HCT116 (cell line): ENCODE measurements at regions not wholly inside any gene's neighbourhood (a gene's known extent, or its start where the extent isn't known, plus 50 kb on each side); places are given as distances from the start of the nearest gene placed in this dataset.

ENCODE experiments used
- ATF3 ChIP-seq: IDR thresholded peaks from 2 replicates; pipeline ENCODE4 v1.6.1; 2012
- CTCF ChIP-seq, 3 experiments: fragments of 200-600 bp in 1 of 3; sonication (generic) in 1 of 3; IDR thresholded peaks in 2 of 3; conservative IDR thresholded peaks in 1 of 3; 2 replicates each; pipeline ENCODE4 v1.5.1; 2012 to 2017; ENCODE audit warnings: low read depth in 2 of 3, low read length in 2 of 3, antibody characterized with exemption in 1 of 3, borderline replicate concordance in 1 of 3, control low read depth in 1 of 3, mild to moderate bottlenecking in 1 of 3, mixed read lengths in 1 of 3, mixed run types in 1 of 3, moderate library complexity in 1 of 3; ENCODE audit not compliant: insufficient read depth in 1 of 3
- EZH2 ChIP-seq: fragments of 200-600 bp; sonication (generic); IDR thresholded peaks from 2 replicates; pipeline ENCODE4 v1.6.1; 2017; ENCODE audit warnings: antibody characterized with exemption, mixed run types
- FOSL1 ChIP-seq: IDR thresholded peaks from 2 replicates; pipeline ENCODE4 v1.6.1; 2012; ENCODE audit warnings: low read depth
- JUND ChIP-seq: IDR thresholded peaks from 2 replicates; pipeline ENCODE4 v1.6.1; 2012
- POLR2A ChIP-seq: IDR thresholded peaks from 2 replicates; pipeline ENCODE4 v1.7.0; 2011; ENCODE audit warnings: borderline replicate concordance; ENCODE audit not compliant: insufficient read depth, insufficient read length; ENCODE audit errors: extremely low read depth
- POLR2AphosphoS5 ChIP-seq: IDR thresholded peaks from 2 replicates; pipeline ENCODE4 v1.6.1; 2011; ENCODE audit warnings: mild to moderate bottlenecking, low read depth, low read length, moderate library complexity
- RAD21 ChIP-seq: IDR thresholded peaks from 2 replicates; pipeline ENCODE4 v1.6.1; 2012; ENCODE audit warnings: low read depth, mild to moderate bottlenecking
- SIN3A ChIP-seq: IDR thresholded peaks from 2 replicates; pipeline ENCODE4 v1.6.1; 2012; ENCODE audit warnings: low read depth
- SP1 ChIP-seq: IDR thresholded peaks from 2 replicates; pipeline ENCODE4 v1.6.1; 2012; ENCODE audit warnings: low read depth
- TCF7L2 ChIP-seq: IDR thresholded peaks from 2 replicates; pipeline ENCODE4 v1.7.0; 2011; ENCODE audit warnings: borderline replicate concordance, inconsistent platforms; ENCODE audit not compliant: insufficient read depth, insufficient read length; ENCODE audit errors: extremely low read depth

GRCh38 chr4:58649226-58649625 is 1539.0 kb upstream of the IGFBP7 start:
- TF ChIP-seq CTCF (IDR thresholded peaks at IDR 0.05 in 2 of 3, conservative IDR thresholded peaks at IDR 0.05 in 1 of 3; ENCODE audit: borderline replicate concordance in 1 of 3, insufficient read depth in 1 of 3, low read depth in 2 of 3, low read length in 2 of 3) = no peak
- TF ChIP-seq ATF3 = no peak
- no peak for TF ChIP-seq RAD21
- no peak for TF ChIP-seq POLR2AphosphoS5
- TF ChIP-seq POLR2A = no peak
- TF ChIP-seq SP1 = no peak
- TF ChIP-seq TCF7L2 = no peak
- no peak for TF ChIP-seq EZH2
- no peak for TF ChIP-seq SIN3A
- TF ChIP-seq FOSL1 = no peak
- no peak for TF ChIP-seq JUND
